Upper lobe of left lung (tissue), 4 donors: ENCODE measurements at regions not wholly inside any gene's neighbourhood (a gene's known extent, or its start where the extent isn't known, plus 50 kb on each side); places are given as distances from the start of the nearest gene placed in this dataset.

Source experiments
- EP300 ChIP-seq, 4 donors: sonication (generic); formaldehyde crosslinking; IDR thresholded peaks; one replicate each; pipeline ENCODE4 v1.5.1; 2017; ENCODE audit warnings: antibody characterized with exemption in 4 of 4, control low read depth in 2 of 4
- TF ChIP-seq, protein P1 (sequence below), 6 experiments: fragments of 450-650 bp in 4 of 6; fragments of 200-600 bp in 2 of 6; sonication (generic) in 2 of 6; IDR thresholded peaks; one replicate each; pipeline ENCODE4 v1.5.1; 2016 to 2019; ENCODE audit warnings: antibody characterized with exemption in 6 of 6

GRCh38 chr10:10818082-10818481 lies 199.6 kb upstream of the CELF2 start:
- TF ChIP-seq, protein P1, sequence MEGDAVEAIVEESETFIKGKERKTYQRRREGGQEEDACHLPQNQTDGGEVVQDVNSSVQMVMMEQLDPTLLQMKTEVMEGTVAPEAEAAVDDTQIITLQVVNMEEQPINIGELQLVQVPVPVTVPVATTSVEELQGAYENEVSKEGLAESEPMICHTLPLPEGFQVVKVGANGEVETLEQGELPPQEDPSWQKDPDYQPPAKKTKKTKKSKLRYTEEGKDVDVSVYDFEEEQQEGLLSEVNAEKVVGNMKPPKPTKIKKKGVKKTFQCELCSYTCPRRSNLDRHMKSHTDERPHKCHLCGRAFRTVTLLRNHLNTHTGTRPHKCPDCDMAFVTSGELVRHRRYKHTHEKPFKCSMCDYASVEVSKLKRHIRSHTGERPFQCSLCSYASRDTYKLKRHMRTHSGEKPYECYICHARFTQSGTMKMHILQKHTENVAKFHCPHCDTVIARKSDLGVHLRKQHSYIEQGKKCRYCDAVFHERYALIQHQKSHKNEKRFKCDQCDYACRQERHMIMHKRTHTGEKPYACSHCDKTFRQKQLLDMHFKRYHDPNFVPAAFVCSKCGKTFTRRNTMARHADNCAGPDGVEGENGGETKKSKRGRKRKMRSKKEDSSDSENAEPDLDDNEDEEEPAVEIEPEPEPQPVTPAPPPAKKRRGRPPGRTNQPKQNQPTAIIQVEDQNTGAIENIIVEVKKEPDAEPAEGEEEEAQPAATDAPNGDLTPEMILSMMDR (IDR thresholded peaks at IDR 0.05) = no peak
- TF ChIP-seq EP300 (IDR thresholded peaks at IDR 0.05) = no peak
